AG09309 (cell line): ENCODE measurements at regions not wholly inside any gene's neighbourhood (a gene's known extent, or its start where the extent isn't known, plus 50 kb on each side); places are given as distances from the start of the nearest gene placed in this dataset.

ENCODE experiments used
- DNase-seq: peaks from one replicate; pipeline ENCODE4 v3.0.0-alpha.2; 2010; ENCODE audit warnings: low read depth
- H3K4me3 ChIP-seq: 2 replicates; pipeline ENCODE4 v1.5.1; 2011; ENCODE audit warnings: mild to moderate bottlenecking, low read depth, low read length, moderate library complexity; ENCODE audit not compliant: control insufficient read depth
- CTCF ChIP-seq: IDR thresholded peaks from 2 replicates; pipeline ENCODE4 v1.5.1; 2011; ENCODE audit warnings: mild to moderate bottlenecking, low read depth, low read length, inconsistent platforms; ENCODE audit not compliant: insufficient read depth, control insufficient read depth; ENCODE audit errors: missing control alignments

- H3K4me3 ChIP-seq = no peak overlapping the region
- no peak for DNase-seq
- no peak for TF ChIP-seq CTCF
These were observed 92.7 kb upstream of the XYLT1 start for GRCh38 chr16:17563323-17564091.

DNA sequence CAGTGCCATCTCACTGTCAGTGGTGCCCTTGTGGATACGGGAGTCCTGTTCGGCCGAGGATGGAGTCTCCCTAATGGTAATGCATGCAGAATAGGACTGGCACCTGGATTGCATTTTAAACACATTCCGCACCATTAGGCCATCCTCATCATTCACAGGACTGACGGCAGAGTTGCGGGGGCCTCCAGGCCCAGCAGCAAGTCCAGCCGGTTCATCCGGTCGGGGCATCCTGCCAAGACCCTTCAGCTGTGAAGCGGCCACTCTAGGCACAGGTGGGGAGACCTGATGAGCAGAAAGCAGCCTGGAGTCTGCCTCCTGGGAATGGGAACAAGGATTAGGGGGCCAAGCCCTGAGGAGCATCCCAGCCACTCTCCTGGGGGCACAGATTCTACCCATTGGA lies 90.3 kb upstream of the XYLT1 start:
- DNase-seq = no peak
- TF ChIP-seq CTCF = no peak
- no peak overlapping the region for H3K4me3 ChIP-seq

DNA sequence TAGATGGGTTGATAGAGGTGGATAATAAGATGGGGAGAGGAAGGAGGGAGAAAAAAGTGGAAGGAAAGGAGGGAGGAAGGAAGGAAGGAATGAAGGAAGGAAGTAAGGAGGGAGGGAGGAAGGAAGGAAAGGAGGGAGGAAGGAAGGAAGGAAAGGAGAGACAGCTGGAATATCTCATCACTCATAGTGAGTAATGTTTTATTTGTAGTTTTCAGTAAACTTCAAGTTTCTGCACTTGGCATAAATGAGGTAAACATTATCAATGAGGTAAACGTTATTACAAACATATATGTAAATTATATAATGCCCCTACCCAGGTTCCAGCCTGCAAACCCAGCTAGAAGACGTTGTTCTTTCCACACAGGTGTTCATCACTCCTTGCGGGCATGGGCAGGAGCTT lies 89.8 kb upstream of the XYLT1 start:
- no peak for DNase-seq
- no peak overlapping the region for H3K4me3 ChIP-seq
- no peak for TF ChIP-seq CTCF

DNA sequence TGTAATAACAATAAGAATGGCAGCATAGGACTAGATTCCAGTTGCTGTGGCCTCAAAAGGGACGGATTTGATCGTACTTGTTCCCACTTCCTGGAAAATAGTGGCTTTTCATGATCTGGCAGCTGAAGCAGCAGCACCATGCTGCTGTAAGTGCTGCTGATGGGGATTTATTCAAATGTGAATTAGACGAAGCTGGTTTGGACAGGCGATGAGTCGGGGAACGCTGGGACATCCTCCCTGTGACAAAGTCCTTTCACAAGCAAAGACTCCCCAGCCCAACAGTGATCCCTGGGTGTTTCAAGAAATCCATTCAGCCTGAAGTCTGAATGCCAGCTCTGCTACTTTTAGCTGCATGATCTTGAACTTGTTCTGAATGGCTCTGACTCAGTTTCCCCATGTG lies 88.6 kb upstream of the XYLT1 start:
- no peak for DNase-seq
- no peak for TF ChIP-seq CTCF
- no peak overlapping the region for H3K4me3 ChIP-seq

GRCh38 chr16:17557949-17558348 lies 87.2 kb upstream of the XYLT1 start:
- no peak for TF ChIP-seq CTCF
- no peak for DNase-seq
- H3K4me3 ChIP-seq = no peak overlapping the region

DNA sequence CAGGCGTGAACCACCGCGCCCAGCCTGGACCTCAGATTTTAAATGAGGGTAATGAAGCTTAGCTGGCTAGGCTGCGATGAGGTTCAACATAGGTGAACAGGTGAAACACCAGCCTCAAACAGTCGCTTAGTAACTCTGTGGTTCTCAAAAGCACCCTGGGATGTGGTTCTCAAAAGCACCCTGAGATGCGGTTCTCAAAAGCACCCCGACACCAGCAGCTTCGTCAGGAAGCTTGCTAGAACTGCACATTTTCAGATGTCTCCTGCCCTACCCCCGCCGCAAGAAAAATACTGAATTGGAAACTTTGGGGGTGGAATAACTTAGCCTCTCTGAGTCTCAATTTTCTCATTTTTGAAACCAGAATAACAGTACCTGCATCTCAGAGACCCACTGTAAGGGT lies 86.7 kb upstream of the XYLT1 start:
- no peak overlapping the region for H3K4me3 ChIP-seq
- no peak for TF ChIP-seq CTCF
- no peak for DNase-seq
